HEK293 (cell line): ENCODE measurements at regions not wholly inside any gene's neighbourhood (a gene's known extent, or its start where the extent isn't known, plus 50 kb on each side); places are given as distances from the start of the nearest gene placed in this dataset.

ENCODE experiments used
- CTCF ChIP-seq: fragments of 450-650 bp; formaldehyde crosslinking; IDR thresholded peaks from 2 replicates; pipeline ENCODE4 v1.5.1; 2016; ENCODE audit warnings: missing biosample characterization, missing genetic modification characterization
- HOXD13 ChIP-seq: sonication (generic); formaldehyde crosslinking; IDR thresholded peaks from 2 replicates; pipeline ENCODE4 v1.8.0; 2022; ENCODE audit warnings: missing genetic modification reagents, borderline replicate concordance
- ZNF501 ChIP-seq: fragments of 450-650 bp; formaldehyde crosslinking; IDR thresholded peaks from 2 replicates; pipeline ENCODE4 v1.5.1; 2016; ENCODE audit warnings: missing biosample characterization, missing genetic modification characterization
- ZSCAN30 ChIP-seq: fragments of 450-650 bp; IDR thresholded peaks from 2 replicates; pipeline ENCODE4 v1.5.1; 2018; ENCODE audit warnings: missing biosample characterization, mild to moderate bottlenecking, missing genetic modification characterization, moderate library complexity

GRCh38 chr2:223107825-223108224 is 55.8 kb downstream of the KCNE4 start:
- TF ChIP-seq HOXD13 (CRISPR knock-in tag) (no peak), CTCF (tag by site-specific recombination) (no peak), ZNF501 (tag by site-specific recombination) (no peak), ZSCAN30 (tag by site-specific recombination) (no peak)
